Mesendoderm (in vitro differentiated cells): ENCODE measurements at regions not wholly inside any gene's neighbourhood (a gene's known extent, or its start where the extent isn't known, plus 50 kb on each side); places are given as distances from the start of the nearest gene placed in this dataset.

Experiments
- DNase-seq: peaks from one replicate; pipeline ENCODE4 v3.0.0; 2013
- H2AK5ac ChIP-seq: 2 replicates; pipeline ENCODE4 v1.6.1; 2013; ENCODE audit warnings: low read length, inconsistent platforms
- H2BK120ac ChIP-seq: 2 replicates; pipeline ENCODE4 v1.6.1; 2013; ENCODE audit warnings: low read depth, mild to moderate bottlenecking, low read length, moderate library complexity, mixed read lengths
- H2BK15ac ChIP-seq: replicated peaks from 2 replicates; pipeline ENCODE4 v1.6.1; 2013; ENCODE audit warnings: low read depth, mild to moderate bottlenecking, moderate library complexity
- H2BK5ac ChIP-seq: 2 replicates; pipeline ENCODE4 v1.6.1; 2013; ENCODE audit warnings: low read length, inconsistent platforms
- H3K18ac ChIP-seq: 2 replicates; pipeline ENCODE4 v1.6.1; 2013; ENCODE audit warnings: mild to moderate bottlenecking, low read length, mixed read lengths
- H3K23ac ChIP-seq: one replicate; pipeline ENCODE4 v1.6.1; 2013; ENCODE audit warnings: low read length
- H3K27ac ChIP-seq: 2 replicates; pipeline ENCODE4 v1.5.1; 2013; ENCODE audit warnings: low read depth, mild to moderate bottlenecking, inconsistent platforms, low read length, moderate library complexity
- H3K27me3 ChIP-seq: 2 replicates; pipeline ENCODE4 v1.6.1; 2013; ENCODE audit warnings: low read length, control low read depth, mild to moderate bottlenecking, inconsistent platforms; ENCODE audit not compliant: insufficient read depth, poor library complexity
- H3K36me3 ChIP-seq: 2 replicates; pipeline ENCODE4 v1.6.1; 2013; ENCODE audit warnings: low read length, inconsistent platforms; ENCODE audit not compliant: control insufficient read depth, insufficient read depth
- H3K4ac ChIP-seq: one replicate; pipeline ENCODE4 v1.6.1; 2013; ENCODE audit warnings: low read depth, mild to moderate bottlenecking, low read length, moderate library complexity
- H3K4me1 ChIP-seq: 2 replicates; pipeline ENCODE4 v1.6.1; 2013; ENCODE audit warnings: low read depth, low read length, inconsistent platforms; ENCODE audit not compliant: control insufficient read depth
- H3K4me2 ChIP-seq: 2 replicates; pipeline ENCODE4 v1.6.1; 2013; ENCODE audit warnings: low read length
- H3K4me3 ChIP-seq: 2 replicates; pipeline ENCODE4 v1.5.1; 2013; ENCODE audit warnings: mild to moderate bottlenecking, low read length
- H3K56ac ChIP-seq: one replicate; pipeline ENCODE4 v1.6.1; 2013; ENCODE audit warnings: low read length
- H3K79me1 ChIP-seq: 2 replicates; pipeline ENCODE4 v1.6.1; 2013; ENCODE audit warnings: low read length, inconsistent platforms
- H3K79me2 ChIP-seq: 2 replicates; pipeline ENCODE4 v1.6.1; 2013; ENCODE audit warnings: mild to moderate bottlenecking, low read length; ENCODE audit not compliant: control insufficient read depth, insufficient read depth
- H3K9ac ChIP-seq: 2 replicates; pipeline ENCODE4 v1.6.1; 2013; ENCODE audit warnings: low read length, inconsistent platforms
- H4K5ac ChIP-seq: one replicate; pipeline ENCODE4 v1.6.1; 2013; ENCODE audit warnings: low read length
- H4K8ac ChIP-seq: one replicate; pipeline ENCODE4 v1.6.1; 2013; ENCODE audit warnings: low read depth, mild to moderate bottlenecking, control low read depth, low read length, moderate library complexity
- WGBS: extraction: QIAGEN DNeasy Blood & Tissue Kit; methylation state at CpG from one replicate; pipeline ENCODE4 v1.1.7; 2013; ENCODE audit warnings: low lambda C conversion rate, missing lambda C conversion rate; ENCODE audit not compliant: insufficient coverage; ENCODE audit errors: extremely low coverage; 5-methylcytosine and 5-hydroxymethylcytosine counted together

- Histone ChIP-seq H3K4me2 (no peak overlapping the region), H3K4me3 (no peak overlapping the region), H2BK15ac (no peak overlapping the region), H3K79me1 (no peaks in the 10 kb centered on the region), H3K27me3 (no peaks in the 10 kb centered on the region), H3K36me3 (no peaks in the 10 kb centered on the region), H3K9ac (no peak overlapping the region), H2BK120ac (no peak overlapping the region), H3K56ac (no peak overlapping the region), H4K5ac (no peak overlapping the region), H2BK5ac (no peak overlapping the region), H3K23ac (no peak overlapping the region), H4K8ac (no peak overlapping the region), H3K4ac (no peak overlapping the region), H3K18ac (no peak overlapping the region), H3K4me1 (no peaks in the 10 kb centered on the region), H2AK5ac (no peak overlapping the region), H3K79me2 (no peaks in the 10 kb centered on the region), H3K27ac (no peak overlapping the region)
- WGBS: no CpG with 5 or more reads among the region's 1 CpG
- no peak for DNase-seq
These were observed 791.1 kb upstream of the ALCAM start for GRCh38 chr3:104575634-104576033.

- no CpG with 5 or more reads among the region's 3 CpGs for WGBS
- Histone ChIP-seq H3K4me3 (no peak overlapping the region), H3K4ac (no peak overlapping the region)
These were observed 788.2 kb upstream of the ALCAM start for GRCh38 chr3:104578558-104578957.

GRCh38 chr3:104582092-104582491, 784.6 kb upstream of the ALCAM start:
- Histone ChIP-seq H3K79me1 (no peaks in the 10 kb centered on the region), H3K4me3 (no peak overlapping the region), H2BK120ac (no peak overlapping the region), H4K8ac (no peak overlapping the region), H2BK15ac (no peak overlapping the region), H3K9ac (no peak overlapping the region), H2BK5ac (no peak overlapping the region), H3K36me3 (no peaks in the 10 kb centered on the region), H3K4ac (no peak overlapping the region), H4K5ac (no peak overlapping the region), H3K23ac (no peak overlapping the region), H2AK5ac (no peak overlapping the region), H3K4me2 (no peak overlapping the region), H3K18ac (no peak overlapping the region), H3K27me3 (no peaks in the 10 kb centered on the region), H3K27ac (no peak overlapping the region), H3K4me1 (no peaks in the 10 kb centered on the region), H3K56ac (no peak overlapping the region), H3K79me2 (no peaks in the 10 kb centered on the region)
- DNase-seq: no peak

More at GRCh38 chr3:104578558-104578957, 788.2 kb upstream of the ALCAM start:
- no peaks in the 10 kb centered on the region for H3K4me1 ChIP-seq
- H3K9ac ChIP-seq: no peak overlapping the region
- no peaks in the 10 kb centered on the region for H3K79me2 ChIP-seq
- no peaks in the 10 kb centered on the region for H3K36me3 ChIP-seq
- no peak overlapping the region for H2BK15ac ChIP-seq
- no peak overlapping the region for H2AK5ac ChIP-seq
- H2BK120ac ChIP-seq: no peak overlapping the region
- no peak overlapping the region for H3K18ac ChIP-seq
- H3K27me3 ChIP-seq: no peaks in the 10 kb centered on the region
- no peak overlapping the region for H3K56ac ChIP-seq
- H3K27ac ChIP-seq: no peak overlapping the region
- no peak overlapping the region for H3K4me2 ChIP-seq
- DNase-seq: peak; percentile 51
- H3K23ac ChIP-seq: no peak overlapping the region
- no peak overlapping the region for H4K5ac ChIP-seq
- no peaks in the 10 kb centered on the region for H3K79me1 ChIP-seq
- H4K8ac ChIP-seq: no peak overlapping the region
- H2BK5ac ChIP-seq: no peak overlapping the region

- no peak overlapping the region for H2BK5ac ChIP-seq
- no peak overlapping the region for H3K56ac ChIP-seq
- no peak overlapping the region for H4K5ac ChIP-seq
- H2BK120ac ChIP-seq: no peak overlapping the region
- no peaks in the 10 kb centered on the region for H3K79me2 ChIP-seq
- no peaks in the 10 kb centered on the region for H3K27me3 ChIP-seq
- no peak overlapping the region for H3K27ac ChIP-seq
- no peak overlapping the region for H2AK5ac ChIP-seq
- H3K18ac ChIP-seq: no peak overlapping the region
- no peak overlapping the region for H3K4me2 ChIP-seq
- H3K4me1 ChIP-seq: no peaks in the 10 kb centered on the region
- H3K23ac ChIP-seq: no peak overlapping the region
- no peak overlapping the region for H3K4me3 ChIP-seq
- no peak overlapping the region for H3K4ac ChIP-seq
- H4K8ac ChIP-seq: no peak overlapping the region
- no peak overlapping the region for H2BK15ac ChIP-seq
- WGBS: no CpG with 5 or more reads among the region's 5 CpGs
- H3K36me3 ChIP-seq: no peaks in the 10 kb centered on the region
- no peak for DNase-seq
- H3K79me1 ChIP-seq: no peaks in the 10 kb centered on the region
- H3K9ac ChIP-seq: no peak overlapping the region
These were observed 782.0 kb upstream of the ALCAM start for GRCh38 chr3:104584682-104585081.

- no peaks in the 10 kb centered on the region for H3K4me1 ChIP-seq
- H3K4me3 ChIP-seq: no peak overlapping the region
- no peak overlapping the region for H3K4ac ChIP-seq
- H3K18ac ChIP-seq: no peak overlapping the region
- H2AK5ac ChIP-seq: no peak overlapping the region
- no peak overlapping the region for H2BK5ac ChIP-seq
- no peaks in the 10 kb centered on the region for H3K36me3 ChIP-seq
- no peak overlapping the region for H3K9ac ChIP-seq
- H3K56ac ChIP-seq: no peak overlapping the region
- H2BK15ac ChIP-seq: no peak overlapping the region
- no peak for DNase-seq
- no peak overlapping the region for H2BK120ac ChIP-seq
- no peak overlapping the region for H3K23ac ChIP-seq
- no peaks in the 10 kb centered on the region for H3K79me2 ChIP-seq
- no peaks in the 10 kb centered on the region for H3K79me1 ChIP-seq
- no peak overlapping the region for H3K27ac ChIP-seq
- H4K8ac ChIP-seq: no peak overlapping the region
- H3K27me3 ChIP-seq: no peaks in the 10 kb centered on the region
- no peak overlapping the region for H3K4me2 ChIP-seq
- no peak overlapping the region for H4K5ac ChIP-seq
These were observed 780.4 kb upstream of the ALCAM start for GRCh38 chr3:104586344-104586743.

- H3K79me1 ChIP-seq: no peaks in the 10 kb centered on the region
- no peak overlapping the region for H4K5ac ChIP-seq
- H3K18ac ChIP-seq: no peak overlapping the region
- H3K56ac ChIP-seq: no peak overlapping the region
- no peak overlapping the region for H3K4ac ChIP-seq
- no peak overlapping the region for H3K4me2 ChIP-seq
- H2BK15ac ChIP-seq: no peak overlapping the region
- H2BK120ac ChIP-seq: no peak overlapping the region
- H3K4me1 ChIP-seq: no peaks in the 10 kb centered on the region
- no peak overlapping the region for H4K8ac ChIP-seq
- no peak overlapping the region for H3K27ac ChIP-seq
- DNase-seq: peak; percentile 14
- WGBS: no CpG with 5 or more reads among the region's 3 CpGs
- no peaks in the 10 kb centered on the region for H3K36me3 ChIP-seq
- H3K23ac ChIP-seq: no peak overlapping the region
- H2BK5ac ChIP-seq: no peak overlapping the region
- no peak overlapping the region for H3K4me3 ChIP-seq
- no peaks in the 10 kb centered on the region for H3K27me3 ChIP-seq
- no peak overlapping the region for H3K9ac ChIP-seq
- H2AK5ac ChIP-seq: no peak overlapping the region
- no peaks in the 10 kb centered on the region for H3K79me2 ChIP-seq
These were observed 778.3 kb upstream of the ALCAM start for GRCh38 chr3:104588442-104588841.
